Stimulated activated naive CD8-positive, alpha-beta T cell treated with anti-CD3 and anti-CD28 coated beads, Interleukin-15, Interleukin-2, amounts not matched to agents 100 ng/mL and 50 ng/mL, for 24 hours (primary cell): ENCODE measurements at regions not wholly inside any gene's neighbourhood (a gene's known extent, or its start where the extent isn't known, plus 50 kb on each side); places are given as distances from the start of the nearest gene placed in this dataset.
"Not testable (repeated sequence)": the region's sequence is repeated elsewhere in the genome, so short reads cannot be mapped to it uniquely, and the experiment has no call there.

Source experiments
- H3K27ac Mint-ChIP-seq: one replicate; pipeline ENCODE4 v1.8.0; 2021; ENCODE audit warnings: mild to moderate bottlenecking, mixed read lengths
- H3K27me3 Mint-ChIP-seq: one replicate; pipeline ENCODE4 v1.8.0; 2021; ENCODE audit warnings: mixed read lengths
- H3K36me3 Mint-ChIP-seq: one replicate; pipeline ENCODE4 v1.8.0; 2021; ENCODE audit warnings: low read depth, mixed read lengths
- H3K4me1 Mint-ChIP-seq: one replicate; pipeline ENCODE4 v1.8.0; 2021; ENCODE audit warnings: low read depth, mixed read lengths
- H3K4me3 Mint-ChIP-seq: one replicate; pipeline ENCODE4 v1.8.0; 2021; ENCODE audit warnings: mild to moderate bottlenecking, mixed read lengths
- H3K9me3 Mint-ChIP-seq: one replicate; pipeline ENCODE4 v1.8.0; 2021; ENCODE audit warnings: mixed read lengths

- Mint-ChIP-seq H3K27ac (no peak overlapping the region), H3K36me3 (no peaks in the 10 kb centered on the region), H3K4me3 (no peak overlapping the region), H3K27me3 (no peaks in the 10 kb centered on the region), H3K4me1 (no peaks in the 10 kb centered on the region), H3K9me3 (no peaks in the 10 kb centered on the region)
These were observed 177.3 kb downstream of the BANP start for GRCh38 chr16:88128556-88128955.

GRCh38 chr16:88129133-88129532 lies 177.9 kb downstream of the BANP start:
- not testable (repeated sequence) for H3K27me3 Mint-ChIP-seq, H3K27ac Mint-ChIP-seq, H3K4me3 Mint-ChIP-seq, H3K36me3 Mint-ChIP-seq, H3K9me3 Mint-ChIP-seq, H3K4me1 Mint-ChIP-seq

GRCh38 chr16:88130016-88130415 lies 178.8 kb downstream of the BANP start:
- no peaks in the 10 kb centered on the region for H3K9me3 Mint-ChIP-seq
- no peaks in the 10 kb centered on the region for H3K4me1 Mint-ChIP-seq
- H3K27me3 Mint-ChIP-seq = no peaks in the 10 kb centered on the region
- no peaks in the 10 kb centered on the region for H3K36me3 Mint-ChIP-seq
- no peak overlapping the region for H3K4me3 Mint-ChIP-seq
- no peak overlapping the region for H3K27ac Mint-ChIP-seq

GRCh38 chr16:88130681-88131080 lies 179.4 kb downstream of the BANP start:
- no peaks in the 10 kb centered on the region for H3K36me3 Mint-ChIP-seq
- no peak overlapping the region for H3K27ac Mint-ChIP-seq
- no peak overlapping the region for H3K4me3 Mint-ChIP-seq
- no peaks in the 10 kb centered on the region for H3K27me3 Mint-ChIP-seq
- H3K9me3 Mint-ChIP-seq = no peaks in the 10 kb centered on the region
- no peaks in the 10 kb centered on the region for H3K4me1 Mint-ChIP-seq

GRCh38 chr16:88131256-88131655 lies 180.0 kb downstream of the BANP start:
- H3K4me3 Mint-ChIP-seq = no peak overlapping the region
- H3K4me1 Mint-ChIP-seq = no peaks in the 10 kb centered on the region
- H3K36me3 Mint-ChIP-seq = no peaks in the 10 kb centered on the region
- H3K27ac Mint-ChIP-seq = no peak overlapping the region
- no peaks in the 10 kb centered on the region for H3K27me3 Mint-ChIP-seq
- H3K9me3 Mint-ChIP-seq = no peaks in the 10 kb centered on the region

- Mint-ChIP-seq H3K4me3 (no peak overlapping the region), H3K27ac (no peak overlapping the region), H3K27me3 (no peaks in the 10 kb centered on the region), H3K36me3 (no peaks in the 10 kb centered on the region), H3K9me3 (no peaks in the 10 kb centered on the region), H3K4me1 (no peaks in the 10 kb centered on the region)
These were observed 180.7 kb downstream of the BANP start for GRCh38 chr16:88131966-88132365.

GRCh38 chr16:88132836-88133506 lies 181.7 kb downstream of the BANP start:
- H3K27ac Mint-ChIP-seq = no peak overlapping the region
- H3K4me3 Mint-ChIP-seq = no peak overlapping the region
- peaks cover 5% of the 10 kb centered on the region for H3K9me3 Mint-ChIP-seq
- H3K27me3 Mint-ChIP-seq = no peaks in the 10 kb centered on the region
- no peaks in the 10 kb centered on the region for H3K36me3 Mint-ChIP-seq
- H3K4me1 Mint-ChIP-seq = no peaks in the 10 kb centered on the region

GRCh38 chr16:88133507-88133843 lies 182.2 kb downstream of the BANP start:
- H3K4me3 Mint-ChIP-seq = no peak overlapping the region
- no peaks in the 10 kb centered on the region for H3K4me1 Mint-ChIP-seq
- peaks cover 9% of the 10 kb centered on the region for H3K9me3 Mint-ChIP-seq
- H3K27me3 Mint-ChIP-seq = no peaks in the 10 kb centered on the region
- H3K36me3 Mint-ChIP-seq = no peaks in the 10 kb centered on the region
- H3K27ac Mint-ChIP-seq = no peak overlapping the region

- not testable (repeated sequence) for H3K27me3 Mint-ChIP-seq, H3K27ac Mint-ChIP-seq, H3K4me3 Mint-ChIP-seq, H3K36me3 Mint-ChIP-seq, H3K4me1 Mint-ChIP-seq
- H3K9me3 Mint-ChIP-seq = peaks cover 14% of the 10 kb centered on the region
These were observed 183.1 kb downstream of the BANP start for GRCh38 chr16:88134172-88134898.

- not testable (repeated sequence) for H3K4me1 Mint-ChIP-seq, H3K4me3 Mint-ChIP-seq, H3K27me3 Mint-ChIP-seq, H3K36me3 Mint-ChIP-seq, H3K27ac Mint-ChIP-seq
- peaks cover 14% of the 10 kb centered on the region for H3K9me3 Mint-ChIP-seq
These were observed 183.9 kb downstream of the BANP start for GRCh38 chr16:88134899-88135682.

- not testable (repeated sequence) for H3K27ac Mint-ChIP-seq, H3K27me3 Mint-ChIP-seq, H3K36me3 Mint-ChIP-seq, H3K4me3 Mint-ChIP-seq, H3K4me1 Mint-ChIP-seq
- peaks cover 14% of the 10 kb centered on the region for H3K9me3 Mint-ChIP-seq
These were observed 185.0 kb downstream of the BANP start for GRCh38 chr16:88136211-88136713.

- H3K4me1 Mint-ChIP-seq, H3K36me3 Mint-ChIP-seq, H3K27me3 Mint-ChIP-seq, H3K27ac Mint-ChIP-seq, H3K4me3 Mint-ChIP-seq: not testable (repeated sequence)
- peaks cover 14% of the 10 kb centered on the region for H3K9me3 Mint-ChIP-seq
These were observed 185.7 kb downstream of the BANP start for GRCh38 chr16:88136939-88137338.

- not testable (repeated sequence) for H3K27ac Mint-ChIP-seq, H3K4me3 Mint-ChIP-seq, H3K27me3 Mint-ChIP-seq, H3K36me3 Mint-ChIP-seq, H3K4me1 Mint-ChIP-seq
- H3K9me3 Mint-ChIP-seq = peaks cover 14% of the 10 kb centered on the region
These were observed 187.9 kb downstream of the BANP start for GRCh38 chr16:88139141-88139540.

- peaks cover 14% of the 10 kb centered on the region for H3K9me3 Mint-ChIP-seq
- H3K27ac Mint-ChIP-seq, H3K4me1 Mint-ChIP-seq, H3K36me3 Mint-ChIP-seq, H3K27me3 Mint-ChIP-seq, H3K4me3 Mint-ChIP-seq: not testable (repeated sequence)
These were observed 189.0 kb downstream of the BANP start for GRCh38 chr16:88140195-88140594.

GRCh38 chr16:88141580-88141979 lies 190.3 kb downstream of the BANP start:
- H3K27ac Mint-ChIP-seq = no peak overlapping the region
- H3K9me3 Mint-ChIP-seq = peaks cover 14% of the 10 kb centered on the region
- no peaks in the 10 kb centered on the region for H3K36me3 Mint-ChIP-seq
- no peaks in the 10 kb centered on the region for H3K27me3 Mint-ChIP-seq
- H3K4me3 Mint-ChIP-seq = no peak overlapping the region
- no peaks in the 10 kb centered on the region for H3K4me1 Mint-ChIP-seq
